ENCODE measurements at regions not wholly inside any gene's neighbourhood (a gene's known extent, or its start where the extent isn't known, plus 50 kb on each side); places are given as distances from the start of the nearest gene placed in this dataset.

- H3K36me3 Mint-ChIP-seq (ENCODE audit: insufficient read depth in 1 of 3, low read depth in 3 of 3): no peaks in the 10 kb centered on the region
- H4K91ac ChIP-seq (ENCODE audit: insufficient read length, low read depth, low read length): no peak overlapping the region
Observed at GRCh38 chr13:108146642-108147041, 68.7 kb downstream of the LIG4 start.

More at GRCh38 chr13:108146642-108147041, 68.7 kb downstream of the LIG4 start:
- no peaks in the 10 kb centered on the region for H3K79me2 ChIP-seq (ENCODE audit: insufficient read depth, low read length)
- no peaks in the 10 kb centered on the region for H3K4me1 ChIP-seq (ENCODE audit: insufficient read depth, low read length)
- WGBS (ENCODE audit: extremely low coverage, insufficient read length, low lambda C conversion rate): no CpG with 5 or more reads among the region's 2 CpGs
- no peak overlapping the region for H3K4ac ChIP-seq (ENCODE audit: low read depth, low read length)
- H2AFZ ChIP-seq (ENCODE audit: low read length): no peak overlapping the region
- Mint-ChIP-seq H3K4me3 (no peak overlapping the region), H3K27ac (no peak overlapping the region), H3K9me3 (peaks cover 0 to 2% of the 10 kb centered on the region in 2 experiments; a peak in 2 of 5 replicates), H3K27me3 (ENCODE audit: low read depth) (no peaks in the 10 kb centered on the region; the same call in none of the 2 replicates), H3K4me1 (no peaks in the 10 kb centered on the region)
- no peak overlapping the region for H3K18ac ChIP-seq (ENCODE audit: insufficient read length, low read depth, low read length)
- H3K79me1 ChIP-seq (ENCODE audit: insufficient read depth, low read depth, low read length, poor library complexity, severe bottlenecking): no peaks in the 10 kb centered on the region
- no peak overlapping the region for H3K56ac ChIP-seq (ENCODE audit: insufficient read length, low read depth, low read length)
- H3K27ac ChIP-seq (ENCODE audit: insufficient read length, low read depth, low read length): no peak overlapping the region
- H2BK15ac ChIP-seq (ENCODE audit: low read depth, low read length): no peak overlapping the region
- H4K8ac ChIP-seq (replicated peaks; ENCODE audit: insufficient read length, low read depth, low read length): no peak overlapping the region
- no peak overlapping the region for H4K5ac ChIP-seq (ENCODE audit: insufficient read length, low read depth, low read length)
- H3K14ac ChIP-seq (ENCODE audit: insufficient read depth, low read length): no peak overlapping the region
- H2BK20ac ChIP-seq (ENCODE audit: low read depth, low read length, poor library complexity, severe bottlenecking): no peak overlapping the region
- no peak overlapping the region for H3T11ph ChIP-seq (ENCODE audit: low read length)
- H3K9ac ChIP-seq (ENCODE audit: extremely low read depth, insufficient read length, low read length): no peak overlapping the region
- H3K4me2 ChIP-seq (ENCODE audit: insufficient read depth, insufficient read length, low read length): no peak overlapping the region
- no peaks in the 10 kb centered on the region for H4K20me1 ChIP-seq (ENCODE audit: control insufficient read depth, insufficient read depth, insufficient read length)
- DNase-seq: no peak
- TF ChIP-seq, protein P1, sequence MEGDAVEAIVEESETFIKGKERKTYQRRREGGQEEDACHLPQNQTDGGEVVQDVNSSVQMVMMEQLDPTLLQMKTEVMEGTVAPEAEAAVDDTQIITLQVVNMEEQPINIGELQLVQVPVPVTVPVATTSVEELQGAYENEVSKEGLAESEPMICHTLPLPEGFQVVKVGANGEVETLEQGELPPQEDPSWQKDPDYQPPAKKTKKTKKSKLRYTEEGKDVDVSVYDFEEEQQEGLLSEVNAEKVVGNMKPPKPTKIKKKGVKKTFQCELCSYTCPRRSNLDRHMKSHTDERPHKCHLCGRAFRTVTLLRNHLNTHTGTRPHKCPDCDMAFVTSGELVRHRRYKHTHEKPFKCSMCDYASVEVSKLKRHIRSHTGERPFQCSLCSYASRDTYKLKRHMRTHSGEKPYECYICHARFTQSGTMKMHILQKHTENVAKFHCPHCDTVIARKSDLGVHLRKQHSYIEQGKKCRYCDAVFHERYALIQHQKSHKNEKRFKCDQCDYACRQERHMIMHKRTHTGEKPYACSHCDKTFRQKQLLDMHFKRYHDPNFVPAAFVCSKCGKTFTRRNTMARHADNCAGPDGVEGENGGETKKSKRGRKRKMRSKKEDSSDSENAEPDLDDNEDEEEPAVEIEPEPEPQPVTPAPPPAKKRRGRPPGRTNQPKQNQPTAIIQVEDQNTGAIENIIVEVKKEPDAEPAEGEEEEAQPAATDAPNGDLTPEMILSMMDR (conservative IDR thresholded peaks at IDR 0.05): no peak
- H2BK12ac ChIP-seq (ENCODE audit: insufficient read length, low read depth, low read length): no peak overlapping the region
- H3K23me2 ChIP-seq (ENCODE audit: insufficient read length, low read depth, low read length, poor library complexity, severe bottlenecking): no peaks in the 10 kb centered on the region
- H3K27me3 ChIP-seq (ENCODE audit: insufficient read depth, low read length): no peaks in the 10 kb centered on the region
- H2AK5ac ChIP-seq (ENCODE audit: insufficient read length, low read length): no peak overlapping the region
- no peaks in the 10 kb centered on the region for H3K9me3 ChIP-seq (ENCODE audit: control insufficient read depth, low read depth, low read length)
- H2BK5ac ChIP-seq (ENCODE audit: insufficient read length, low read length): no peak overlapping the region
- H3K23ac ChIP-seq (ENCODE audit: insufficient read length, low read depth, low read length): no peak overlapping the region
- H2BK120ac ChIP-seq (ENCODE audit: low read depth, low read length, poor library complexity, severe bottlenecking): no peak overlapping the region

Measured in H9 (cell line).